H9 (cell line): ENCODE measurements at regions not wholly inside any gene's neighbourhood (a gene's known extent, or its start where the extent isn't known, plus 50 kb on each side); places are given as distances from the start of the nearest gene placed in this dataset.

ENCODE experiments used
- DNase-seq: peaks from one replicate; pipeline ENCODE4 v3.0.0-alpha.2; 2017
- H2AFZ ChIP-seq: one replicate; pipeline ENCODE4 v1.6.1; 2013; ENCODE audit warnings: mild to moderate bottlenecking, low read length, control low read depth, moderate library complexity
- H2AK5ac ChIP-seq: 2 replicates; pipeline ENCODE4 v1.6.1; 2013; ENCODE audit warnings: low read length, control low read depth, mixed read lengths; ENCODE audit not compliant: insufficient read length
- H2BK120ac ChIP-seq: one replicate; pipeline ENCODE4 v1.6.1; 2013; ENCODE audit warnings: low read depth, mild to moderate bottlenecking, low read length, control low read depth, inconsistent platforms; ENCODE audit not compliant: poor library complexity, severe bottlenecking
- H2BK12ac ChIP-seq: 2 replicates; pipeline ENCODE4 v1.6.1; 2013; ENCODE audit warnings: low read length, control low read depth, mixed read lengths, low read depth; ENCODE audit not compliant: insufficient read length
- H2BK15ac ChIP-seq: 2 replicates; pipeline ENCODE4 v1.6.1; 2013; ENCODE audit warnings: low read depth, low read length, control low read depth
- H2BK20ac ChIP-seq: one replicate; pipeline ENCODE4 v1.6.1; 2013; ENCODE audit warnings: low read depth, mild to moderate bottlenecking, low read length, control low read depth, inconsistent platforms; ENCODE audit not compliant: poor library complexity, severe bottlenecking
- H2BK5ac ChIP-seq: 2 replicates; pipeline ENCODE4 v1.6.1; 2013; ENCODE audit warnings: low read length, control low read depth, mixed read lengths; ENCODE audit not compliant: insufficient read length
- H3K14ac ChIP-seq: 2 replicates; pipeline ENCODE4 v1.6.1; 2013; ENCODE audit warnings: low read length, control low read depth; ENCODE audit not compliant: insufficient read depth
- H3K18ac ChIP-seq: 2 replicates; pipeline ENCODE4 v1.6.1; 2013; ENCODE audit warnings: low read depth, mild to moderate bottlenecking, mixed read lengths, low read length, control low read depth; ENCODE audit not compliant: insufficient read length
- H3K23ac ChIP-seq: 2 replicates; pipeline ENCODE4 v1.6.1; 2013; ENCODE audit warnings: low read length, control low read depth, mixed read lengths, low read depth; ENCODE audit not compliant: insufficient read length
- H3K23me2 ChIP-seq: 2 replicates; pipeline ENCODE4 v1.6.1; 2013; ENCODE audit warnings: low read depth, mild to moderate bottlenecking, mixed read lengths, low read length, control low read depth; ENCODE audit not compliant: insufficient read length, poor library complexity, severe bottlenecking
- H3K27ac ChIP-seq: 2 replicates; pipeline ENCODE4 v1.5.1; 2013; ENCODE audit warnings: low read length, control low read depth, mixed read lengths, low read depth; ENCODE audit not compliant: insufficient read length
- H3K27me3 ChIP-seq: 2 replicates; pipeline ENCODE4 v1.6.1; 2013; ENCODE audit warnings: low read length, control low read depth, inconsistent platforms; ENCODE audit not compliant: insufficient read depth
- H3K4ac ChIP-seq: 2 replicates; pipeline ENCODE4 v1.6.1; 2013; ENCODE audit warnings: low read depth, mild to moderate bottlenecking, control low read depth, inconsistent platforms, low read length, moderate library complexity
- H3K4me1 ChIP-seq: 2 replicates; pipeline ENCODE4 v1.6.1; 2013; ENCODE audit warnings: low read length, control low read depth, inconsistent platforms; ENCODE audit not compliant: insufficient read depth
- H3K4me2 ChIP-seq: 2 replicates; pipeline ENCODE4 v1.6.1; 2013; ENCODE audit warnings: low read length, control low read depth, mixed read lengths; ENCODE audit not compliant: insufficient read length, insufficient read depth
- H3K56ac ChIP-seq: 2 replicates; pipeline ENCODE4 v1.6.1; 2013; ENCODE audit warnings: low read depth, mild to moderate bottlenecking, mixed read lengths, low read length, control low read depth; ENCODE audit not compliant: insufficient read length
- H3K79me1 ChIP-seq: 2 replicates; pipeline ENCODE4 v1.6.1; 2013; ENCODE audit warnings: low read depth, mild to moderate bottlenecking, moderate library complexity, low read length, control low read depth, inconsistent platforms; ENCODE audit not compliant: insufficient read depth, poor library complexity, severe bottlenecking
- H3K79me2 ChIP-seq: 2 replicates; pipeline ENCODE4 v1.6.1; 2013; ENCODE audit warnings: low read length, control low read depth, inconsistent platforms; ENCODE audit not compliant: insufficient read depth
- H3K9ac ChIP-seq: 2 replicates; pipeline ENCODE4 v1.6.1; 2013; ENCODE audit warnings: low read length, control low read depth, mixed read lengths; ENCODE audit not compliant: insufficient read length; ENCODE audit errors: extremely low read depth
- H3K9me3 ChIP-seq: one replicate; pipeline ENCODE4 v1.6.1; 2013; ENCODE audit warnings: low read depth, low read length, inconsistent platforms; ENCODE audit not compliant: control insufficient read depth
- H3T11ph ChIP-seq: one replicate; pipeline ENCODE4 v1.6.1; 2013; ENCODE audit warnings: mild to moderate bottlenecking, low read length, control low read depth, inconsistent platforms
- H4K20me1 ChIP-seq: one replicate; pipeline ENCODE4 v1.6.1; 2013; ENCODE audit not compliant: control insufficient read depth, insufficient read length, insufficient read depth
- H4K5ac ChIP-seq: 2 replicates; pipeline ENCODE4 v1.6.1; 2013; ENCODE audit warnings: low read depth, mild to moderate bottlenecking, mixed read lengths, low read length, control low read depth; ENCODE audit not compliant: insufficient read length
- H4K8ac ChIP-seq: replicated peaks from 2 replicates; pipeline ENCODE4 v1.6.1; 2013; ENCODE audit warnings: low read length, control low read depth, mixed read lengths, low read depth; ENCODE audit not compliant: insufficient read length
- H4K91ac ChIP-seq: 2 replicates; pipeline ENCODE4 v1.6.1; 2013; ENCODE audit warnings: low read depth, mild to moderate bottlenecking, moderate library complexity, mixed read lengths, low read length, control low read depth; ENCODE audit not compliant: insufficient read length
- H3K27ac Mint-ChIP-seq, 3 experiments: 2 replicates in 2 of 3; 3 replicates in 1 of 3; pipeline ENCODE4 v1.8.0; 2020 to 2021; ENCODE audit warnings: mixed read lengths in 3 of 3, mild to moderate bottlenecking in 1 of 3, moderate library complexity in 1 of 3
- H3K27me3 Mint-ChIP-seq: 2 replicates; pipeline ENCODE4 v1.8.0; 2021; ENCODE audit warnings: low read depth, mild to moderate bottlenecking, moderate library complexity, mixed read lengths
- H3K36me3 Mint-ChIP-seq, 3 experiments: 2 replicates in 2 of 3; 3 replicates in 1 of 3; pipeline ENCODE4 v1.8.0; 2020 to 2021; ENCODE audit warnings: low read depth in 3 of 3, mixed read lengths in 3 of 3; ENCODE audit not compliant: insufficient read depth in 1 of 3
- H3K4me1 Mint-ChIP-seq, 2 experiments: 2 replicates each; pipeline ENCODE4 v1.8.0; 2020; ENCODE audit warnings: mixed read lengths in 2 of 2
- H3K4me3 Mint-ChIP-seq, 2 experiments: 2 replicates in 1 of 2; 3 replicates in 1 of 2; pipeline ENCODE4 v1.8.0; 2020 to 2021; ENCODE audit warnings: mild to moderate bottlenecking in 2 of 2, mixed read lengths in 2 of 2, moderate library complexity in 1 of 2
- H3K9me3 Mint-ChIP-seq, 2 experiments: 2 replicates in 1 of 2; 3 replicates in 1 of 2; pipeline ENCODE4 v1.8.0; 2020; ENCODE audit warnings: mild to moderate bottlenecking in 2 of 2, mixed read lengths in 2 of 2, moderate library complexity in 1 of 2
- WGBS: extraction: QIAGEN DNeasy Blood & Tissue Kit; methylation state at CpG from one replicate; pipeline ENCODE4 v1.1.7; 2013; ENCODE audit warnings: missing lambda C conversion rate, low lambda C conversion rate, mixed read lengths; ENCODE audit not compliant: insufficient read length; ENCODE audit errors: extremely low coverage; 5-methylcytosine and 5-hydroxymethylcytosine counted together
- TF ChIP-seq, protein P1 (sequence below): fragments of 200-600 bp; sonication (generic); conservative IDR thresholded peaks from 3 replicates; pipeline ENCODE4 v1.8.0; 2021; ENCODE audit warnings: antibody characterized with exemption, mild to moderate bottlenecking

DNA sequence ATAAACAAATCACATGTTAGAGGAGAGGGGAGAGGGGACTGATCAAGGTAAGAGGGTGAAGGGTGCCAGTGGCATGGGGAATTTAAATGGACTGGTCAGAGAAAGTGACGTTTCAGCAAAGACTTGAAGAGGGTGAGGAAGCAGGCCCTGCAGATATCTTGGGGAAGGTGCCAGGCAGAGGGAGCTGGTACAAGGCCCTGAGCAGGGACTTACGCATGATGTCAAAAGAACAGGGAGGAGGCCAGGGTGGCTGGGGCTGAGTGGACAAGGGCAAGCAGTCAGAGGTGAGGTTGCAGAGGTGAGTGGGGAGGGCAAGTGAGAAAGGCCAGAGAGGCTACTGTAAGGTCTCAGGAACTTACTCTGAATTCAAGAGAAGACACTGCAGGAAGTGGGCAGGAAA is 53.3 kb upstream of the RMP24 start:
- Histone ChIP-seq H2BK20ac (no peak overlapping the region), H3K56ac (no peak overlapping the region), H3K23me2 (no peaks in the 10 kb centered on the region), H4K8ac (no peak overlapping the region), H3K79me2 (peaks cover 2% of the 10 kb centered on the region; the same call in 1 of the 2 replicates), H3K14ac (no peak overlapping the region), H2AK5ac (no peak overlapping the region), H2BK120ac (no peak overlapping the region), H2BK12ac (no peak overlapping the region), H4K5ac (no peak overlapping the region), H3K27ac (no peak overlapping the region), H3K79me1 (no peaks in the 10 kb centered on the region), H3K4ac (no peak overlapping the region), H2BK15ac (no peak overlapping the region), H2BK5ac (no peak overlapping the region), H3K18ac (no peak overlapping the region), H3T11ph (no peak overlapping the region), H3K23ac (no peak overlapping the region), H3K9me3 (no peaks in the 10 kb centered on the region), H4K91ac (no peak overlapping the region), H4K20me1 (no peaks in the 10 kb centered on the region), H3K4me1 (peaks cover 2% of the 10 kb centered on the region; the same call in 1 of the 2 replicates), H2AFZ (no peak overlapping the region), H3K4me2 (no peak overlapping the region), H3K9ac (no peak overlapping the region), H3K27me3 (peaks cover 2% of the 10 kb centered on the region; the same call in 1 of the 2 replicates)
- Mint-ChIP-seq H3K27ac (no peak overlapping the region), H3K4me1 (peaks cover 16 to 20% of the 10 kb centered on the region in 2 experiments), H3K27me3 (no peaks in the 10 kb centered on the region; the same call in 1 of the 2 replicates), H3K9me3 (no peaks in the 10 kb centered on the region), H3K4me3 (no peak overlapping the region), H3K36me3 (peaks cover 0 to 15% (median 7%) of the 10 kb centered on the region in 3 experiments; a peak in 3 of 7 replicates)
- TF ChIP-seq, protein P1, sequence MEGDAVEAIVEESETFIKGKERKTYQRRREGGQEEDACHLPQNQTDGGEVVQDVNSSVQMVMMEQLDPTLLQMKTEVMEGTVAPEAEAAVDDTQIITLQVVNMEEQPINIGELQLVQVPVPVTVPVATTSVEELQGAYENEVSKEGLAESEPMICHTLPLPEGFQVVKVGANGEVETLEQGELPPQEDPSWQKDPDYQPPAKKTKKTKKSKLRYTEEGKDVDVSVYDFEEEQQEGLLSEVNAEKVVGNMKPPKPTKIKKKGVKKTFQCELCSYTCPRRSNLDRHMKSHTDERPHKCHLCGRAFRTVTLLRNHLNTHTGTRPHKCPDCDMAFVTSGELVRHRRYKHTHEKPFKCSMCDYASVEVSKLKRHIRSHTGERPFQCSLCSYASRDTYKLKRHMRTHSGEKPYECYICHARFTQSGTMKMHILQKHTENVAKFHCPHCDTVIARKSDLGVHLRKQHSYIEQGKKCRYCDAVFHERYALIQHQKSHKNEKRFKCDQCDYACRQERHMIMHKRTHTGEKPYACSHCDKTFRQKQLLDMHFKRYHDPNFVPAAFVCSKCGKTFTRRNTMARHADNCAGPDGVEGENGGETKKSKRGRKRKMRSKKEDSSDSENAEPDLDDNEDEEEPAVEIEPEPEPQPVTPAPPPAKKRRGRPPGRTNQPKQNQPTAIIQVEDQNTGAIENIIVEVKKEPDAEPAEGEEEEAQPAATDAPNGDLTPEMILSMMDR = no peak
- DNase-seq = no peak
- WGBS = no CpG with 5 or more reads among the region's 2 CpGs
